Activated T-cell treated with anti-CD3 and anti-CD28 coated beads for 24 hours (primary cell): ENCODE measurements at regions not wholly inside any gene's neighbourhood (a gene's known extent, or its start where the extent isn't known, plus 50 kb on each side); places are given as distances from the start of the nearest gene placed in this dataset.
"Not testable (repeated sequence)": the region's sequence is repeated elsewhere in the genome, so short reads cannot be mapped to it uniquely, and the experiment has no call there.

ENCODE experiments used
- DNase-seq: peaks from one replicate; pipeline ENCODE4 v3.0.0-alpha.2; 2020; ENCODE audit warnings: low read depth

DNA sequence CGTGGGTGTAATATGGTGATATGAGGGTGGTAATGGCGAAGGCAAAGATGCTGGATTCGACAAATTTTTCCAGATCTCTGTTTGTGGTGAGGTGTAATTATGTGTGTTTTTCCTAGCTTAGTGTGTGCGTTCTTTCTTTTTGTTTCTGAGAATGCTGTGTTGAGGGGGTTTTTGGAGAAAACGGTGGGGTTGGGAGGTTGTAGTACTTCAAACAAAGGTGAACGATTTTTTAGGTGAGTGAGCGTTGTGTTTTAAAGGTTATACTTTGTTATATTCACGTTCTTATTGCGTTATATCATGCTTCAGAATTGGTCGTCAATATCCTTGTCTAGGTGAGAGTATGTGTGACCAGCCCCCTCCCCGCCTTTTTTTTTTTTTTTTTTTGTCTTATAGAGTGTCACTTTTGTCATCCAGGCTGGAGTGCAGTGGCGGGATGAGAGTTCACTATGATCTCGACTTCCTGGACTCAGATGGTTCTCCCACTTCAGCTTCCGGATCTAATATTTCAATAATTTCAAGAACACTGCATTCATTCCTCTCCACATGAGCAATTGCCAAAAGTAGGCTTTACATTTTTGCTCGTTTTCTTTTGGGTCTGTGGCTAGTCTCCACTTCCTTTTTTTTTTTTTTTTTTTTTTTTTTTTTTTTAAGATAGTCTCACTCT is 82.2 kb upstream of the RNU2-1 start:
- DNase-seq, result no peak

DNA sequence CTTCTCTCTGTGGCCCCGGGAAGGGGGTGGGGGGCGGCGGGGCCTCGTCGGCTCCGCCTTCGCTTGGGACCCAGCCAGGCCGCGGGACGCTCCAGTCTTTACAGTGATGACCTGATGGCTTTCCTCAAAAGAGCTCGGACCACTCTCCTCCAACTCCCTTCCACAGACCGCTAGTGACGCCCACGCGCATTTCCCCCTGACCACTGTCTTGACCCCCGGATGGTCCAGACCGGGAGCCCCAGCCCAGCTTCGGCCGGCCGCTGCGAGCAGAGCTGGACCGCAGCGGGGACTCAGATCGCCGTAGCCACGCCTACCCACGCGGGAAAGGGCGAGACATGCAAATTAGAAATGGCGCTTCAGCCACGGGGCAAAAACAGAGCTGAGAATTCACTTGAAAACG is 81.6 kb upstream of the RNU2-1 start:
- no peak for DNase-seq

DNA sequence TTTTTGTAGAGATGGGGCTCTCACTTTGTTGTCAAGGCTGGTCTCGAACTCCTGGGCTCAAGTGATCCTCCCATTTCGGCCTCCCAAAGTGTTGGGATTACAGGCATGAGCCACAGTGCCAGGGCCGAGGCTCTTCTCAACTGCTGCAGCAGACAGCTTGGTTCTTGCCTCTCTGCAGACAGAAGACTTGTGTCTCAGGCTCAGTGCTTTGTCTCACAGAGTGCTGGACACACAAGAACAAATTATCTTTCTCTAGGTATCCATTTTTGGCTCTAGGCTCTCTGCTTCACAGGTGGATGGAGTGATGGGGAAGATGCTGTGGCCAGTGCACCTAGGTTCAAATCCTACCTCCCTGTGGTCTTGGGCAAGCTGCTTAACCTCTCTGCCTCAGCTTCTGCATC is 80.8 kb upstream of the RNU2-1 start:
- DNase-seq, result no peak

DNA sequence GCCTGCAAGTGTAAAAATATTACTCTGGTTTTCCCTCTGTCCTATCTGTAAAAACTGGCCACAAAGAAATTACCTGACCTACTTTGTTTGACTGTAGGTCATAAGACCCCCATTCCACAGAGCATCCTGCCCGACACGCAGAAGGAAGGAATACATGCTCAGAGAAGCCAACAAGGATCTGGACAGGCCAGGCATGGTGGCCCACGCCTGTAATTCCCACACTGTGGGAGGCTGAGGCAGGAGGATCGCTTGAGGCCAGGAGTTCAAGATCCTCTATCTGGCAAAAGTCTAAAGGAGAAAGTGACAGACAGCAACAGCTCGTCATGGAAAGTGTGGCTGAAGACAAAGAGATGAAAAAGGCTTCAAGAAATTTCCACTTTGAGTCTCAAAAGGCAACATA is 78.2 kb upstream of the RNU2-1 start:
- DNase-seq, result no peak

GRCh38 chr17:43309505-43310332 is 75.9 kb upstream of the RNU2-1 start:
- no peak for DNase-seq

- DNase-seq, result no peak
These were observed 75.2 kb upstream of the RNU2-1 start for GRCh38 chr17:43308999-43309398.

DNA sequence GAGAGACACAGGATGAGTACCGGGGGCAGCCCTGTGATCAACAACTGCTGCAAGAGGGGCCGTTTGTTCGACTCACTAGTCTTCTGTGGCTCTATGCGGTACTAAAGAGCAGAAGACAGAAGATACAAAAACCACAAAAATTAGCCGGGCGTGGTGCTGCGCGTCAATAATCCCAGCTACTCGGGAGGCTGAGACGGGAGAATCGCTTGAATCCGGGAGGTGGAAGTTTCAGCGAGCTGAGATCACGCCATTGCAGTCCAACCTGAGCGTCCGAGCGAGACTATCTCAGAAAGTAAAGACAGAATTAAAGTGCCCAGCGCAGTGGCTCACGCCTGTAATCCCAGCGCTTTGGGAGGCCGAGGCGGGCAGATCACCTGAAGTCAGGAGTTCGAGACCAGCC is 71.0 kb upstream of the RNU2-1 start:
- DNase-seq, result not testable (repeated sequence)

DNA sequence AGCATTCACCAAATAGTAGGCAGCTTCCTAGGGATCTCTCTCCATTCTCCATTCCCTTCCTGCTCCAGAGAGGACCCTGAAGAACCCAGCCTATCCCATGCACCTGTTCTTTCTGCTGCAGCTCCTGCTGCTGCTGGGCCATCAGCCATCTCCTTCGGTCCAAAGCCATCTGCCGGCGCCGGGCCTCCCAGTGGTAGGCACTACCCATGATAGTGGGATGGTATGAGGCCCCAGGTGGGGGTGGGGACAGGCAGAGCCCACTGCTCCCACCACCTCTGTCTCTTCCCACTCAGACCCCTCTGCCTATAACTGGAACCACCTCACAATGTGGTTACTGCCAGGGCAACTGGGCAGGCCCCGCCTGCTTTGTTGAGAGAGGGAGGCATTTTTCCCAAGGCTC is 69.3 kb upstream of the RNU2-1 start:
- not testable (repeated sequence) for DNase-seq

- DNase-seq, result not testable (repeated sequence)
These were observed 65.7 kb upstream of the RNU2-1 start for GRCh38 chr17:43299300-43300076.

- DNase-seq, result not testable (repeated sequence)
These were observed 55.9 kb upstream of the RNU2-1 start for GRCh38 chr17:43289670-43290069.

DNA sequence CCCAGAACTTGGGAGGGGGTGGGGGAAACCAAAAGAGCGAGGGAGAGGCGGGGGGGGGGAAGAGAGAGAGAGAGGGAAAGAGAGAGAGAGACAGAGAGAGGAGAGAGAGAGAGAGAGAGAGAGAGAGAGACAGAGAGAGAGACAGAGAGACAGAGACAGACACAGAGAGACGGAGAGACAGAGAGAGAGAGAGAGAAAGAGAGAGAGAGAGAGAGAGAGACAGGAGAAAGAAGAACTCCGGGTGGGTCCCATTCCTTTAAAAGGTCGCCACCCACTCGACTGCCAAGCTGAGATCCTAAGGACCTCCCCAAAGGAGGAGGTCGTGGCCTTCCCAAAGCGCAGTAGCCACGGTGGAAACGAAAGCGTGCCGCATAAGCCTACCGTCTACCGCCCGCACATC is 49.8 kb upstream of the RNU2-1 start:
- DNase-seq, result not testable (repeated sequence)
